ENCODE measurements at regions not wholly inside any gene's neighbourhood (a gene's known extent, or its start where the extent isn't known, plus 50 kb on each side); places are given as distances from the start of the nearest gene placed in this dataset.
"Not testable (repeated sequence)": the region's sequence is repeated elsewhere in the genome, so short reads cannot be mapped to it uniquely, and the experiment has no call there.

GRCh38 chr12:29023436-29024076, 125.5 kb upstream of the FAR2 start:
- no peak overlapping the region for H3K4me3 ChIP-seq (ENCODE audit: low read length)
- Mint-ChIP-seq H3K4me3 (no peak overlapping the region), H3K9me3 (peaks cover 0 to under 1% of the 10 kb centered on the region in 2 donors), H3K27me3 (ENCODE audit: low read depth in 2 of 2) (peaks cover 0 to 3% of the 10 kb centered on the region in 2 donors), H3K27ac (no peak overlapping the region), H3K36me3 (no peaks in the 10 kb centered on the region), H3K4me1 (no peaks in the 10 kb centered on the region)
- intact Hi-C loops (cut with micrococcal nuclease): no loop called here
- ATAC-seq (no peak), DNase-seq (no peak)
- no peaks in the 10 kb centered on the region for H3K36me3 ChIP-seq (ENCODE audit: control insufficient read depth, insufficient read depth, low read length)
- 94% methylated on average over 2 of the region's 2 CpGs for WGBS (ENCODE audit: insufficient coverage)
- TF ChIP-seq, protein P1, sequence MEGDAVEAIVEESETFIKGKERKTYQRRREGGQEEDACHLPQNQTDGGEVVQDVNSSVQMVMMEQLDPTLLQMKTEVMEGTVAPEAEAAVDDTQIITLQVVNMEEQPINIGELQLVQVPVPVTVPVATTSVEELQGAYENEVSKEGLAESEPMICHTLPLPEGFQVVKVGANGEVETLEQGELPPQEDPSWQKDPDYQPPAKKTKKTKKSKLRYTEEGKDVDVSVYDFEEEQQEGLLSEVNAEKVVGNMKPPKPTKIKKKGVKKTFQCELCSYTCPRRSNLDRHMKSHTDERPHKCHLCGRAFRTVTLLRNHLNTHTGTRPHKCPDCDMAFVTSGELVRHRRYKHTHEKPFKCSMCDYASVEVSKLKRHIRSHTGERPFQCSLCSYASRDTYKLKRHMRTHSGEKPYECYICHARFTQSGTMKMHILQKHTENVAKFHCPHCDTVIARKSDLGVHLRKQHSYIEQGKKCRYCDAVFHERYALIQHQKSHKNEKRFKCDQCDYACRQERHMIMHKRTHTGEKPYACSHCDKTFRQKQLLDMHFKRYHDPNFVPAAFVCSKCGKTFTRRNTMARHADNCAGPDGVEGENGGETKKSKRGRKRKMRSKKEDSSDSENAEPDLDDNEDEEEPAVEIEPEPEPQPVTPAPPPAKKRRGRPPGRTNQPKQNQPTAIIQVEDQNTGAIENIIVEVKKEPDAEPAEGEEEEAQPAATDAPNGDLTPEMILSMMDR (IDR thresholded peaks at IDR 0.05): no peak
- H3K4me1 ChIP-seq (ENCODE audit: control insufficient read depth, insufficient read depth, low read length): no peaks in the 10 kb centered on the region
- no peaks in the 10 kb centered on the region for H3K27me3 ChIP-seq (ENCODE audit: control insufficient read depth, insufficient read depth, low read length)
- no peaks in the 10 kb centered on the region for H3K9me3 ChIP-seq (ENCODE audit: control insufficient read depth, insufficient read depth, low read length)
- H3K27ac ChIP-seq (ENCODE audit: low read length): no peak overlapping the region

- Histone ChIP-seq H3K9me3 (ENCODE audit: control insufficient read depth, insufficient read depth, low read length) (no peaks in the 10 kb centered on the region), H3K4me3 (ENCODE audit: low read length) (no peak overlapping the region), H3K27ac (ENCODE audit: low read length) (no peak overlapping the region), H3K27me3 (ENCODE audit: control insufficient read depth, insufficient read depth, low read length) (no peaks in the 10 kb centered on the region), H3K4me1 (ENCODE audit: control insufficient read depth, insufficient read depth, low read length) (no peaks in the 10 kb centered on the region), H3K36me3 (ENCODE audit: control insufficient read depth, insufficient read depth, low read length) (no peaks in the 10 kb centered on the region)
- Mint-ChIP-seq H3K4me3 (no peak overlapping the region), H3K36me3 (no peaks in the 10 kb centered on the region), H3K27me3 (ENCODE audit: low read depth in 2 of 2) (peaks cover 0 to 3% of the 10 kb centered on the region in 2 donors), H3K4me1 (no peaks in the 10 kb centered on the region), H3K9me3 (peaks cover 0 to 4% of the 10 kb centered on the region in 2 donors), H3K27ac (no peak overlapping the region)
- WGBS (ENCODE audit: insufficient coverage): 100% methylated on average over 1 of the region's 1 CpG
- DNase-seq (no peak), ATAC-seq (no peak)
- intact Hi-C loops (cut with micrococcal nuclease): no loop called here
- TF ChIP-seq, protein P1 (IDR thresholded peaks at IDR 0.05): no peak
These were observed 125.0 kb upstream of the FAR2 start for GRCh38 chr12:29024117-29024516.

GRCh38 chr12:29025937-29026336, 123.1 kb upstream of the FAR2 start:
- Histone ChIP-seq H3K27me3 (ENCODE audit: control insufficient read depth, insufficient read depth, low read length) (no peaks in the 10 kb centered on the region), H3K9me3 (ENCODE audit: control insufficient read depth, insufficient read depth, low read length) (no peaks in the 10 kb centered on the region), H3K4me3 (ENCODE audit: low read length) (no peak overlapping the region), H3K36me3 (ENCODE audit: control insufficient read depth, insufficient read depth, low read length) (no peaks in the 10 kb centered on the region), H3K27ac (ENCODE audit: low read length) (no peak overlapping the region), H3K4me1 (ENCODE audit: control insufficient read depth, insufficient read depth, low read length) (no peaks in the 10 kb centered on the region)
- peaks cover 3 to 4% of the 10 kb centered on the region in 2 donors for H3K9me3 Mint-ChIP-seq
- H3K36me3 Mint-ChIP-seq: no peaks in the 10 kb centered on the region
- intact Hi-C loops (cut with micrococcal nuclease): no loop called here
- 57% methylated on average over 2 of the region's 2 CpGs for WGBS (ENCODE audit: insufficient coverage)
- no peak overlapping the region for H3K4me3 Mint-ChIP-seq
- no peak overlapping the region for H3K27ac Mint-ChIP-seq
- DNase-seq: no peak
- TF ChIP-seq, protein P1 (IDR thresholded peaks at IDR 0.05): no peak
- ATAC-seq: no peak
- H3K4me1 Mint-ChIP-seq: no peaks in the 10 kb centered on the region
- peaks cover 0 to 8% of the 10 kb centered on the region in 2 donors for H3K27me3 Mint-ChIP-seq (ENCODE audit: low read depth in 2 of 2)

GRCh38 chr12:29026419-29026818, 122.7 kb upstream of the FAR2 start:
- ATAC-seq: no peak
- Mint-ChIP-seq H3K4me3 (no peak overlapping the region), H3K4me1 (no peaks in the 10 kb centered on the region), H3K9me3 (peaks cover 3 to 4% of the 10 kb centered on the region in 2 donors), H3K36me3 (no peaks in the 10 kb centered on the region), H3K27me3 (ENCODE audit: low read depth in 2 of 2) (peaks cover 0 to 8% of the 10 kb centered on the region in 2 donors), H3K27ac (no peak overlapping the region)
- TF ChIP-seq, protein P1 (IDR thresholded peaks at IDR 0.05): no peak
- H3K27ac ChIP-seq (ENCODE audit: low read length): no peak overlapping the region
- H3K4me1 ChIP-seq (ENCODE audit: control insufficient read depth, insufficient read depth, low read length): no peaks in the 10 kb centered on the region
- H3K9me3 ChIP-seq (ENCODE audit: control insufficient read depth, insufficient read depth, low read length): no peaks in the 10 kb centered on the region
- intact Hi-C loops (cut with micrococcal nuclease): no loop called here
- no peaks in the 10 kb centered on the region for H3K36me3 ChIP-seq (ENCODE audit: control insufficient read depth, insufficient read depth, low read length)
- H3K4me3 ChIP-seq (ENCODE audit: low read length): no peak overlapping the region
- no peak for DNase-seq
- 9% methylated on average over 4 of the region's 4 CpGs for WGBS (ENCODE audit: insufficient coverage)
- H3K27me3 ChIP-seq (ENCODE audit: control insufficient read depth, insufficient read depth, low read length): no peaks in the 10 kb centered on the region

DNA sequence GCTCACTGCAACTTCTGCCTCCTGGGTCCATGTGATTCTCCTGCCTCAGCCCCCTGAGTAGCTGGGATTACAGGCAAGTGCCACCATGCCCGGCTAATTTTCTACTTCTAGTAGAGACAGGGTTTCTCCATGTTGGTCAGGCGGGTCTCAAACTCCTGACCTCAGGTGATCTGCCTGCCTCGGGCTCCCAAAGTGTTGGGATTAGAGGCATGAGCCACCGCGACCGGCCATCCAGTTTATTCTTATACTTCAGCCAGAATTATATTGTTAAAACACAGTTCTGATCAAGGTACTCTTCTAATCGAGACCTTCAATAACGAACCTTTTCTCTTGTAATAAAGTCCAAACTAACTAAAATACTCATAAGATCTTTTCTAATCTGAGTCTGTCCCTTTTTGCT, 119.6 kb upstream of the FAR2 start:
- H3K27ac ChIP-seq (ENCODE audit: low read length); intact Hi-C loops (cut with micrococcal nuclease); H3K4me3 Mint-ChIP-seq; H3K27ac Mint-ChIP-seq; H3K36me3 ChIP-seq (ENCODE audit: control insufficient read depth, insufficient read depth, low read length); H3K27me3 ChIP-seq (ENCODE audit: control insufficient read depth, insufficient read depth, low read length); H3K4me3 ChIP-seq (ENCODE audit: low read length); H3K36me3 Mint-ChIP-seq; H3K4me1 Mint-ChIP-seq; H3K9me3 ChIP-seq (ENCODE audit: control insufficient read depth, insufficient read depth, low read length); ATAC-seq; H3K9me3 Mint-ChIP-seq; DNase-seq; H3K4me1 ChIP-seq (ENCODE audit: control insufficient read depth, insufficient read depth, low read length): not testable (repeated sequence)
- WGBS (ENCODE audit: insufficient coverage): 91% methylated on average over 8 of the region's 8 CpGs
- H3K27me3 Mint-ChIP-seq (ENCODE audit: low read depth in 2 of 2): peaks cover 7 to 13% of the 10 kb centered on the region in 2 donors

All from natural killer cell (primary cell).